ENCODE measurements at regions not wholly inside any gene's neighbourhood (a gene's known extent, or its start where the extent isn't known, plus 50 kb on each side); places are given as distances from the start of the nearest gene placed in this dataset.

- Histone ChIP-seq H3K27ac (no peak overlapping the region), H3K27me3 (no peaks in the 10 kb centered on the region), H3K36me3 (no peaks in the 10 kb centered on the region), H3K4me3 (no peak overlapping the region), H3K9me3 (peaks cover 0 to 7% (median 0%) of the 10 kb centered on the region in 12 donors), H3K4me1 (no peaks in the 10 kb centered on the region)
- intact Hi-C loops (cut with DNase I): no loop called here
- DNase-seq: no peak
- TF ChIP-seq POLR2A (IDR thresholded peaks at IDR 0.05) (no peak), CTCF (IDR thresholded peaks at IDR 0.05) (no peak)
- 88 to 97% (median 91%) methylated on average over 1 of the region's 1 CpG for WGBS, 4 donors
- no peak for ATAC-seq
Observed at GRCh38 chr5:155343468-155343867, 329.9 kb downstream of the KIF4B start.

- no peaks in the 10 kb centered on the region for H3K27me3 ChIP-seq
- H3K27ac ChIP-seq: no peak overlapping the region
- TF ChIP-seq POLR2A (IDR thresholded peaks at IDR 0.05) (no peak), CTCF (IDR thresholded peaks at IDR 0.05) (no peak)
- ATAC-seq (no peak), DNase-seq (no peak)
- no peak overlapping the region for H3K4me3 ChIP-seq
- no peaks in the 10 kb centered on the region for H3K4me1 ChIP-seq
- H3K9me3 ChIP-seq: peaks cover 0 to 35% (median 17%) of the 10 kb centered on the region in 12 donors
- intact Hi-C loops (cut with DNase I): no loop called here
- no peaks in the 10 kb centered on the region for H3K36me3 ChIP-seq
Observed at GRCh38 chr5:155353231-155353630, 339.7 kb downstream of the KIF4B start.

GRCh38 chr5:155366096-155366495, 352.5 kb downstream of the KIF4B start:
- no peak for DNase-seq
- H3K36me3 ChIP-seq: no peaks in the 10 kb centered on the region
- peaks cover 0 to 4% (median 0%) of the 10 kb centered on the region in 12 donors for H3K9me3 ChIP-seq
- intact Hi-C loops (cut with DNase I): no loop called here
- H3K27ac ChIP-seq: no peak overlapping the region
- TF ChIP-seq CTCF (IDR thresholded peaks at IDR 0.05) (no peak), POLR2A (IDR thresholded peaks at IDR 0.05) (no peak)
- 66 to 87% (median 72%) methylated on average over 4 of the region's 4 CpGs for WGBS, 4 donors
- no peak overlapping the region for H3K4me3 ChIP-seq
- no peaks in the 10 kb centered on the region for H3K27me3 ChIP-seq
- ATAC-seq: no peak
- no peaks in the 10 kb centered on the region for H3K4me1 ChIP-seq

- no peak overlapping the region for H3K4me3 ChIP-seq
- no peak overlapping the region for H3K27ac ChIP-seq
- no peak for TF ChIP-seq POLR2A (IDR thresholded peaks at IDR 0.05)
- TF ChIP-seq CTCF (IDR thresholded peaks at IDR 0.05): no peak
- WGBS, 4 donors: 85 to 94% (median 88%) methylated on average over 4 of the region's 4 CpGs
- DNase-seq (no peak), ATAC-seq (no peak)
- H3K4me1 ChIP-seq: no peaks in the 10 kb centered on the region
- H3K9me3 ChIP-seq: peaks cover 0 to 14% (median 0%) of the 10 kb centered on the region in 12 donors
- intact Hi-C loops (cut with DNase I): no loop called here
- no peaks in the 10 kb centered on the region for H3K36me3 ChIP-seq
- no peaks in the 10 kb centered on the region for H3K27me3 ChIP-seq
Observed at GRCh38 chr5:155367841-155368240, 354.3 kb downstream of the KIF4B start.
